K562 (cell line): ENCODE measurements at regions not wholly inside any gene's neighbourhood (a gene's known extent, or its start where the extent isn't known, plus 50 kb on each side); places are given as distances from the start of the nearest gene placed in this dataset.

Experiments
- ATAC-seq: fragments of 200-7000 bp; cut with Tn5 transposase; 3 replicates; pipeline ENCODE4 v1.9.1; 2020; ENCODE audit warnings: moderate library complexity
- BruUV-seq: library from RNA; stranded (reverse); fragments of 400-500 nt; replicated peaks from 2 replicates; lab custom pipeline; 2021; lab: Mats Ljungman, UMichigan
- CTCF ChIA-PET: fragments of 300-600 bp; formaldehyde crosslinking; extraction: SDS; loops from one replicate; lab custom pipeline; 2021; ENCODE audit warnings: low intra/inter-chr PET ratio; lab: Yijun Ruan, JAX
- POLR2A ChIA-PET: fragments of 300-600, 350-650 bp; sonication (Branson Sonifier 250); formaldehyde crosslinking; extraction: SDS; loops from one replicate; lab custom pipeline; 2021; ENCODE audit warnings: antibody characterized with exemption, inconsistent platforms; lab: Yijun Ruan, JAX
- DNase-seq, 4 experiments: peaks; one replicate each; pipeline versions ENCODE4 v3.0.0 to v3.0.0-alpha.2; 2011 to 2018; ENCODE audit warnings: low spot score in 3 of 4, mixed read lengths in 3 of 4; ENCODE audit errors: extremely low read depth in 1 of 4
- FAIRE-seq: peaks from 2 replicates; lab custom pipeline; 2011; peaks lifted over from hg19 to GRCh38; lab: Jason Lieb, UNC
- H2AFZ ChIP-seq: 2 replicates; pipeline ENCODE4 v1.6.0; 2011; ENCODE audit warnings: low read depth, low read length, control low read depth, inconsistent platforms
- H3K27ac ChIP-seq: fragments of 200-600 bp; 3 replicates; pipeline ENCODE4 v1.8.0; 2011; ENCODE audit warnings: low read depth, mild to moderate bottlenecking, control low read depth, inconsistent platforms, low read length, moderate library complexity, mixed read lengths; ENCODE audit errors: extremely low read depth
- H3K27me3 ChIP-seq, 2 experiments: fragments of 300-600 bp in 1 of 2; 2 replicates in 1 of 2; 3 replicates in 1 of 2; pipeline versions ENCODE4 v1.6.0 to v1.8.0; 2011; ENCODE audit warnings: inconsistent platforms in 2 of 2, low read length in 2 of 2, mild to moderate bottlenecking in 1 of 2, mixed read lengths in 1 of 2, moderate library complexity in 1 of 2; ENCODE audit not compliant: control insufficient read depth in 2 of 2, insufficient read depth in 2 of 2
- H3K36me3 ChIP-seq: fragments of 300-600 bp; 3 replicates; pipeline ENCODE4 v1.8.0; 2011; ENCODE audit warnings: mild to moderate bottlenecking, low read length, inconsistent platforms; ENCODE audit not compliant: control insufficient read depth, insufficient read depth
- H3K4me1 ChIP-seq, 2 experiments: fragments of 200-600 bp in 1 of 2; replicated peaks in 1 of 2; 2 replicates in 1 of 2; 3 replicates in 1 of 2; pipeline versions ENCODE4 v1.5.1 to v1.8.0; 2011; ENCODE audit warnings: inconsistent platforms in 2 of 2, low read length in 2 of 2, mild to moderate bottlenecking in 1 of 2, mixed read lengths in 1 of 2, moderate library complexity in 1 of 2; ENCODE audit not compliant: control insufficient read depth in 2 of 2, insufficient read depth in 2 of 2
- H3K4me2 ChIP-seq: 2 replicates; pipeline ENCODE4 v1.6.1; 2011; ENCODE audit warnings: low read length, control low read depth, inconsistent platforms, mixed read lengths; ENCODE audit not compliant: insufficient read depth
- H3K4me3 ChIP-seq: fragments of 200-600 bp; sonication (generic), shearing (Covaris generic); 2 replicates; pipeline ENCODE4 v1.5.1; 2016; ENCODE audit warnings: control low read depth, inconsistent platforms
- H3K79me2 ChIP-seq: fragments of 200-600 bp; 3 replicates; pipeline ENCODE4 v1.8.0; 2011; ENCODE audit warnings: low read length, inconsistent platforms; ENCODE audit not compliant: control insufficient read depth, insufficient read depth
- H3K9ac ChIP-seq, 2 experiments: 2 replicates each; pipeline versions ENCODE4 v1.6.0 to v1.6.1; 2011; ENCODE audit warnings: low read depth in 2 of 2, low read length in 2 of 2, control low read depth in 1 of 2, inconsistent platforms in 1 of 2, mild to moderate bottlenecking in 1 of 2, mixed read lengths in 1 of 2; ENCODE audit not compliant: insufficient read depth in 1 of 2
- H3K9me1 ChIP-seq: one replicate; pipeline ENCODE4 v1.6.0; 2011; ENCODE audit warnings: inconsistent platforms, mild to moderate bottlenecking, low read length, moderate library complexity; ENCODE audit not compliant: control insufficient read depth, insufficient read depth
- H3K9me3 ChIP-seq: replicated peaks from 2 replicates; pipeline ENCODE4 v1.5.1; 2011; ENCODE audit warnings: low read depth, low read length, inconsistent platforms; ENCODE audit not compliant: control insufficient read depth, insufficient read depth
- H4K20me1 ChIP-seq: replicated peaks from 2 replicates; pipeline ENCODE4 v1.6.1; 2011; ENCODE audit warnings: low read length, inconsistent platforms, mixed read lengths; ENCODE audit not compliant: control insufficient read depth, insufficient read depth
- DIDO1 ChIP-seq: fragments of 450-650 bp; IDR thresholded peaks from 2 replicates; pipeline ENCODE4 v1.6.1; 2016; ENCODE audit warnings: low read depth, missing biosample characterization, missing genetic modification characterization
- ESRRB ChIP-seq: fragments of 250-450 bp; sonication (Bioruptor Pico); IDR thresholded peaks from 2 replicates; pipeline ENCODE4 v1.5.0; 2020; ENCODE audit warnings: mild to moderate bottlenecking, moderate library complexity, borderline replicate concordance
- FIP1L1 ChIP-seq: fragments of 200-400 bp; formaldehyde crosslinking; IDR thresholded peaks from 2 replicates; pipeline ENCODE4 v1.6.1; 2018; ENCODE audit warnings: mild to moderate bottlenecking, low read depth, low read length; ENCODE audit not compliant: poor library complexity, severe bottlenecking
- FOXJ2 ChIP-seq: fragments of 200-800 bp; sonication (Bioruptor generic); IDR thresholded peaks from 2 replicates; pipeline ENCODE4 v1.6.1; 2016; ENCODE audit warnings: missing genetic modification characterization, missing compliant biosample characterization
- GATA2 ChIP-seq: sonication (generic); formaldehyde crosslinking; IDR thresholded peaks from 2 replicates; pipeline ENCODE4 v1.4.0; 2020; ENCODE audit warnings: mild to moderate bottlenecking, missing genetic modification reagents
- MITF ChIP-seq: IDR thresholded peaks from 2 replicates; pipeline ENCODE4 v1.6.1; 2014; ENCODE audit warnings: antibody characterized with exemption
- RAD51 ChIP-seq: fragments of 450-650 bp; IDR thresholded peaks from 2 replicates; pipeline ENCODE4 v1.7.1; 2016; ENCODE audit warnings: low read depth, mild to moderate bottlenecking, borderline replicate concordance
- RBM15 ChIP-seq: fragments of 200-400 bp; formaldehyde crosslinking; IDR thresholded peaks from 2 replicates; pipeline ENCODE4 v1.6.1; 2018; ENCODE audit warnings: mild to moderate bottlenecking, low read length, moderate library complexity; ENCODE audit not compliant: insufficient read depth
- SMAD2 ChIP-seq: fragments of 150-350 bp; IDR thresholded peaks from 2 replicates; pipeline ENCODE4 v1.6.1; 2014; ENCODE audit warnings: low read depth, mild to moderate bottlenecking, low read length
- U2AF1 ChIP-seq: fragments of 200-400 bp; formaldehyde crosslinking; optimal IDR thresholded peaks from 2 replicates; pipeline ENCODE3; 2017; ENCODE audit warnings: mild to moderate bottlenecking, low read depth, low read length, moderate library complexity
- WGBS: fragments of 100-300 bp; shearing (Covaris generic); methylation state at CpG from one replicate; pipeline ENCODE4 v1.1.6; 2016; ENCODE audit warnings: low coverage, mixed read lengths; ENCODE audit not compliant: insufficient coverage; ENCODE audit errors: missing lambda C conversion rate; 5-methylcytosine and 5-hydroxymethylcytosine counted together
- in situ Hi-C: fragments of 300-500 bp; cut with MboI; formaldehyde crosslinking; loops from 4 replicates; pipeline ENCODE4 v1.15.0; 2018; ENCODE audit warnings: inconsistent platforms, mixed read lengths
- intact Hi-C: fragments of 100-400 bp; cut with micrococcal nuclease; formaldehyde crosslinking; loops from 2 replicates; pipeline ENCODE4 v1.14.2; 2022
- TF ChIP-seq, protein P1 (sequence below): sonication (generic); formaldehyde crosslinking; IDR thresholded peaks from 2 replicates; pipeline ENCODE4 v1.8.1; 2023; ENCODE audit warnings: mild to moderate bottlenecking, missing genetic modification reagents
- TF ChIP-seq, protein P2 (sequence below): fragments of 450-650 bp; formaldehyde crosslinking; IDR thresholded peaks from 2 replicates; pipeline ENCODE4 v1.4.0; 2022; ENCODE audit warnings: missing genetic modification characterization
- TF ChIP-seq, protein P3 (sequence below): IDR thresholded peaks from 2 replicates; pipeline ENCODE4 v1.6.1; 2012; ENCODE audit warnings: low read depth, low read length, improper control_type of control experiment, borderline replicate concordance

DNA sequence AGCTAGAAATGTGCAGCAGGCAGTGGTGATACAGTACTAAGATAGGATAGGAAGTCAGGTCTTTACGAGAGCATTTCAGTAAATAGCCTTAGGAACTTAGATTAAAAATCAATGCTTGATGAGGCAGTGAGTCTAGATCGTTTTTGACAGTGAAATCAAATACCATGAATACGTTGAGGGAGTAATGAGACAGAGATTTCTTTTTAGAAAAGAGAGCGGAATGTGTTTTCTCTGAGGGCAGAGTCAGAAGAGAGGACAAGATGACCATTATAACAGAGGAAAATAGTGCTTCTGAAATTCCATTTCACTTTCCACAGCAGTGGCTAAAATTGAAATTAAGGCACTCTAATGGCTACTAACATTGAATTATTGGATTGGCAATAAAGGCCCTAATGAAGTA lies 339.6 kb downstream of the UTRN start:
- in situ Hi-C loops (no loop called here), intact Hi-C loops (no loop called here)
- Histone ChIP-seq H2AFZ (no peak overlapping the region), H3K27ac (no peak overlapping the region), H3K9ac (no peak overlapping the region), H3K9me1 (no peaks in the 10 kb centered on the region), H4K20me1 (no peaks in the 10 kb centered on the region), H3K27me3 (no peaks in the 10 kb centered on the region), H3K4me2 (no peak overlapping the region), H3K4me3 (no peak overlapping the region), H3K9me3 (no peaks in the 10 kb centered on the region), H3K79me2 (no peaks in the 10 kb centered on the region), H3K4me1 (no peaks in the 10 kb centered on the region), H3K36me3 (no peaks in the 10 kb centered on the region)
- DNase-seq (no peak), FAIRE-seq (no peak), ATAC-seq (no peak)
- ChIA-PET CTCF (interaction anchor here (0.5 kb wide), 1 partner anchor 119 kb away, joined by 3 read pairs; no protein-coding TSS in a partner anchor), POLR2A (no interaction called here)
- 19% methylated on average over 4 of the region's 4 CpGs for WGBS
- no TSS peak for BruUV-seq
- no peak for TF ChIP-seq U2AF1
- no peak for TF ChIP-seq GATA2 (CRISPR knock-in tag)
- no peak for TF ChIP-seq FOXJ2 (tag)
- no peak for TF ChIP-seq ESRRB (CRISPR knock-in tag)
- TF ChIP-seq, protein P1, sequence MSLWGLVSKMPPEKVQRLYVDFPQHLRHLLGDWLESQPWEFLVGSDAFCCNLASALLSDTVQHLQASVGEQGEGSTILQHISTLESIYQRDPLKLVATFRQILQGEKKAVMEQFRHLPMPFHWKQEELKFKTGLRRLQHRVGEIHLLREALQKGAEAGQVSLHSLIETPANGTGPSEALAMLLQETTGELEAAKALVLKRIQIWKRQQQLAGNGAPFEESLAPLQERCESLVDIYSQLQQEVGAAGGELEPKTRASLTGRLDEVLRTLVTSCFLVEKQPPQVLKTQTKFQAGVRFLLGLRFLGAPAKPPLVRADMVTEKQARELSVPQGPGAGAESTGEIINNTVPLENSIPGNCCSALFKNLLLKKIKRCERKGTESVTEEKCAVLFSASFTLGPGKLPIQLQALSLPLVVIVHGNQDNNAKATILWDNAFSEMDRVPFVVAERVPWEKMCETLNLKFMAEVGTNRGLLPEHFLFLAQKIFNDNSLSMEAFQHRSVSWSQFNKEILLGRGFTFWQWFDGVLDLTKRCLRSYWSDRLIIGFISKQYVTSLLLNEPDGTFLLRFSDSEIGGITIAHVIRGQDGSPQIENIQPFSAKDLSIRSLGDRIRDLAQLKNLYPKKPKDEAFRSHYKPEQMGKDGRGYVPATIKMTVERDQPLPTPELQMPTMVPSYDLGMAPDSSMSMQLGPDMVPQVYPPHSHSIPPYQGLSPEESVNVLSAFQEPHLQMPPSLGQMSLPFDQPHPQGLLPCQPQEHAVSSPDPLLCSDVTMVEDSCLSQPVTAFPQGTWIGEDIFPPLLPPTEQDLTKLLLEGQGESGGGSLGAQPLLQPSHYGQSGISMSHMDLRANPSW (CRISPR knock-in tag): no peak
- TF ChIP-seq, protein P2, sequence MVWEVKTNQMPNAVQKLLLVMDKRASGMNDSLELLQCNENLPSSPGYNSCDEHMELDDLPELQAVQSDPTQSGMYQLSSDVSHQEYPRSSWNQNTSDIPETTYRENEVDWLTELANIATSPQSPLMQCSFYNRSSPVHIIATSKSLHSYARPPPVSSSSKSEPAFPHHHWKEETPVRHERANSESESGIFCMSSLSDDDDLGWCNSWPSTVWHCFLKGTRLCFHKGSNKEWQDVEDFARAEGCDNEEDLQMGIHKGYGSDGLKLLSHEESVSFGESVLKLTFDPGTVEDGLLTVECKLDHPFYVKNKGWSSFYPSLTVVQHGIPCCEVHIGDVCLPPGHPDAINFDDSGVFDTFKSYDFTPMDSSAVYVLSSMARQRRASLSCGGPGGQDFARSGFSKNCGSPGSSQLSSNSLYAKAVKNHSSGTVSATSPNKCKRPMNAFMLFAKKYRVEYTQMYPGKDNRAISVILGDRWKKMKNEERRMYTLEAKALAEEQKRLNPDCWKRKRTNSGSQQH (CRISPR knock-in tag): no peak
- no peak for TF ChIP-seq FIP1L1
- no peak for TF ChIP-seq SMAD2
- TF ChIP-seq RBM15: no peak
- TF ChIP-seq, protein P3, sequence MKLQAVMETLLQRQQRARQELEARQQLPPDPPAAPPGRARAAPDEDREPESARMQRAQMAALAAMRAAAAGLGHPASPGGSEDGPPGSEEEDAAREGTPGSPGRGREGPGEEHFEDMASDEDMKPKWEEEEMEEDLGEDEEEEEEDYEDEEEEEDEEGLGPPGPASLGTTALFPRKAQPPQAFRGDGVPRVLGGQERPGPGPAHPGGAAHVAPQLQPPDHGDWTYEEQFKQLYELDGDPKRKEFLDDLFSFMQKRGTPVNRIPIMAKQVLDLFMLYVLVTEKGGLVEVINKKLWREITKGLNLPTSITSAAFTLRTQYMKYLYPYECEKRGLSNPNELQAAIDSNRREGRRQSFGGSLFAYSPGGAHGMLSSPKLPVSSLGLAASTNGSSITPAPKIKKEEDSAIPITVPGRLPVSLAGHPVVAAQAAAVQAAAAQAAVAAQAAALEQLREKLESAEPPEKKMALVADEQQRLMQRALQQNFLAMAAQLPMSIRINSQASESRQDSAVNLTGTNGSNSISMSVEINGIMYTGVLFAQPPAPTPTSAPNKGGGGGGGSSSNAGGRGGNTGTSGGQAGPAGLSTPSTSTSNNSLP: no peak
- no peak for TF ChIP-seq DIDO1 (tag)
- no peak for TF ChIP-seq MITF
- TF ChIP-seq RAD51: no peak
